ENCODE measurements at regions not wholly inside any gene's neighbourhood (a gene's known extent, or its start where the extent isn't known, plus 50 kb on each side); places are given as distances from the start of the nearest gene placed in this dataset.

DNA sequence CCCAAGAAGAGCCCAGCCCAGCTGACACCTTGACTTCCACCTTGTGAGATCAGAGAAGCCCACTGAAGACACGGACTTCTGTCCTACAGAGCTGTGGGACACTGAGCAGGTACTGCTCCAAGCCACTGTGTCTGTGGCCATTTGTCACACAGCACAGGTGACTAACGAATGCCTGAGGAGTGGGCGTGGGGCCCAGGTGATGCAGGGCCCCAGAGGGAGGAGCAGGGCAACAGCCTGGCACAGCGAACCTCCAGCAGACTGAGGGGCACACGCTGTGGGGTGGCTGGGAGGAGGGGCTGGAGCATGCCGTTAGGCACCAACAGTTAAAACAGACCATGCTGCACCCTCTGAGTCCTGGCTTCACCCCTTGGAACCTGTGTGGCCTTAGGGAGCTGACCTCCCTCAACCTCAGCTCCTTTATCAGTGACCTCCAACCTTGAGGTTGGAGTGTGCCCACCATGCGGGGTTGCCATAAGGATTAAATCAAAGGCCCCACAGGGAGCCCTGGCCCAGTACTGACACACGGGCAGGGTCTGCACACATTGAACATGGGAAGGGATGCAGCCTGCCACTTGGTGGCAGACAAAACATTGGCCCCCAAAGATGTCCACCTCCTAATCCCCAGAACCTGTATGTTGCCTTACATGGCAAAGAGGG, 119.9 kb upstream of the CST7 start:
- TF ChIP-seq, protein P1, sequence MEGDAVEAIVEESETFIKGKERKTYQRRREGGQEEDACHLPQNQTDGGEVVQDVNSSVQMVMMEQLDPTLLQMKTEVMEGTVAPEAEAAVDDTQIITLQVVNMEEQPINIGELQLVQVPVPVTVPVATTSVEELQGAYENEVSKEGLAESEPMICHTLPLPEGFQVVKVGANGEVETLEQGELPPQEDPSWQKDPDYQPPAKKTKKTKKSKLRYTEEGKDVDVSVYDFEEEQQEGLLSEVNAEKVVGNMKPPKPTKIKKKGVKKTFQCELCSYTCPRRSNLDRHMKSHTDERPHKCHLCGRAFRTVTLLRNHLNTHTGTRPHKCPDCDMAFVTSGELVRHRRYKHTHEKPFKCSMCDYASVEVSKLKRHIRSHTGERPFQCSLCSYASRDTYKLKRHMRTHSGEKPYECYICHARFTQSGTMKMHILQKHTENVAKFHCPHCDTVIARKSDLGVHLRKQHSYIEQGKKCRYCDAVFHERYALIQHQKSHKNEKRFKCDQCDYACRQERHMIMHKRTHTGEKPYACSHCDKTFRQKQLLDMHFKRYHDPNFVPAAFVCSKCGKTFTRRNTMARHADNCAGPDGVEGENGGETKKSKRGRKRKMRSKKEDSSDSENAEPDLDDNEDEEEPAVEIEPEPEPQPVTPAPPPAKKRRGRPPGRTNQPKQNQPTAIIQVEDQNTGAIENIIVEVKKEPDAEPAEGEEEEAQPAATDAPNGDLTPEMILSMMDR (IDR thresholded peaks at IDR 0.05), result no peak
- TF ChIP-seq POLR2AphosphoS5 (IDR thresholded peaks at IDR 0.05) (no peak), POLR2A (IDR thresholded peaks at IDR 0.05) (no peak)

All from gastroesophageal sphincter (tissue), 3 donors.